Vagina (tissue), 2 donors: ENCODE measurements at regions not wholly inside any gene's neighbourhood (a gene's known extent, or its start where the extent isn't known, plus 50 kb on each side); places are given as distances from the start of the nearest gene placed in this dataset.

ENCODE experiments used
- DNase-seq, 2 donors: peaks; one replicate each; pipeline ENCODE4 v3.0.0-alpha.2; 2017; ENCODE audit errors: extremely low spot score in 2 of 2
- H3K27ac ChIP-seq: fragments of 200-600 bp; sonication (generic); one replicate; pipeline ENCODE4 v1.5.1; 2019
- H3K27me3 ChIP-seq: fragments of 200-600 bp; sonication (generic); one replicate; pipeline ENCODE4 v1.5.1; 2019
- H3K36me3 ChIP-seq, 2 donors: fragments of 200-600 bp; sonication (generic); one replicate each; pipeline ENCODE4 v1.5.1; 2017 to 2019
- H3K4me1 ChIP-seq: fragments of 200-600 bp; sonication (generic); one replicate; pipeline ENCODE4 v1.5.1; 2019
- H3K4me3 ChIP-seq, 2 donors: fragments of 200-600 bp; sonication (generic); 1 replicate in 1 of 2; 2 replicates in 1 of 2; pipeline ENCODE4 v1.5.1; 2016 to 2019
- H3K9me3 ChIP-seq: fragments of 200-600 bp; sonication (generic); one replicate; pipeline ENCODE4 v1.5.1; 2019
- POLR2A ChIP-seq, 2 donors: fragments of 450-650 bp; IDR thresholded peaks; one replicate each; pipeline ENCODE4 v1.6.1; 2017; ENCODE audit warnings: antibody characterized with exemption in 2 of 2, mild to moderate bottlenecking in 2 of 2, moderate library complexity in 2 of 2
- POLR2AphosphoS5 ChIP-seq, 2 donors: sonication (generic); formaldehyde crosslinking; IDR thresholded peaks; one replicate each; pipeline ENCODE4 v1.9.0; 2017; ENCODE audit warnings: antibody characterized with exemption in 2 of 2, mild to moderate bottlenecking in 2 of 2, low read depth in 1 of 2; ENCODE audit not compliant: insufficient read depth in 1 of 2
- intact Hi-C: fragments of 100-400 bp; cut with DNase I; formaldehyde crosslinking; loops from one replicate; pipeline ENCODE4 v1.15.1; 2023
- TF ChIP-seq, protein P1 (sequence below), 3 experiments: fragments of 450-650 bp in 2 of 3; fragments of 200-600 bp in 1 of 3; sonication (generic) in 1 of 3; IDR thresholded peaks; one replicate each; pipeline ENCODE4 v1.5.1; 2017 to 2019; ENCODE audit warnings: antibody characterized with exemption in 3 of 3, mild to moderate bottlenecking in 2 of 3, moderate library complexity in 2 of 3

DNA sequence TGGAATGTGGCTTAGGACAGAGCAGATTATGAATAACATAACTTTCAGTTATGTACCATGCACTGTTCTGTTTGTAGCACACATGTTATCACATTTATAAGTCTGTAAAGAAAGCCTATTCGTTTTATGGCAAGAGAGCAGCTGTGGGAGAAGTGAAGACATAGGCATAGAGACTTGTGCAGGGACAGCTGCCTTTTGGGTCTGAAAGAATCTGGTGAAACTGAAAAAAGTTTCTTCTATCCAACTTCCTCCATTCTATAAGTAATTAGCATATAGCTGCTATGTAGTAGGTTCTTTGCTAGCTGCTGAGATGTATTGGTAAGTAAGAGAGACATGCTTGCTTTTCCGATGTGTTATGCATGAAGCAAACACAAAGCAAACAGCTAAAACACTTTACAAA lies 1095.4 kb upstream of the CADM2 start:
- Histone ChIP-seq H3K4me1 (no peaks in the 10 kb centered on the region), H3K27me3 (no peaks in the 10 kb centered on the region), H3K36me3 (no peaks in the 10 kb centered on the region), H3K4me3 (no peak overlapping the region), H3K9me3 (no peaks in the 10 kb centered on the region), H3K27ac (no peak overlapping the region)
- TF ChIP-seq POLR2AphosphoS5 (IDR thresholded peaks at IDR 0.05; ENCODE audit: insufficient read depth in 1 of 2, low read depth in 1 of 2) (no peak), POLR2A (IDR thresholded peaks at IDR 0.05) (no peak)
- TF ChIP-seq, protein P1, sequence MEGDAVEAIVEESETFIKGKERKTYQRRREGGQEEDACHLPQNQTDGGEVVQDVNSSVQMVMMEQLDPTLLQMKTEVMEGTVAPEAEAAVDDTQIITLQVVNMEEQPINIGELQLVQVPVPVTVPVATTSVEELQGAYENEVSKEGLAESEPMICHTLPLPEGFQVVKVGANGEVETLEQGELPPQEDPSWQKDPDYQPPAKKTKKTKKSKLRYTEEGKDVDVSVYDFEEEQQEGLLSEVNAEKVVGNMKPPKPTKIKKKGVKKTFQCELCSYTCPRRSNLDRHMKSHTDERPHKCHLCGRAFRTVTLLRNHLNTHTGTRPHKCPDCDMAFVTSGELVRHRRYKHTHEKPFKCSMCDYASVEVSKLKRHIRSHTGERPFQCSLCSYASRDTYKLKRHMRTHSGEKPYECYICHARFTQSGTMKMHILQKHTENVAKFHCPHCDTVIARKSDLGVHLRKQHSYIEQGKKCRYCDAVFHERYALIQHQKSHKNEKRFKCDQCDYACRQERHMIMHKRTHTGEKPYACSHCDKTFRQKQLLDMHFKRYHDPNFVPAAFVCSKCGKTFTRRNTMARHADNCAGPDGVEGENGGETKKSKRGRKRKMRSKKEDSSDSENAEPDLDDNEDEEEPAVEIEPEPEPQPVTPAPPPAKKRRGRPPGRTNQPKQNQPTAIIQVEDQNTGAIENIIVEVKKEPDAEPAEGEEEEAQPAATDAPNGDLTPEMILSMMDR (IDR thresholded peaks at IDR 0.05) = no peak
- DNase-seq = no peak
- intact Hi-C loops = no loop called here

DNA sequence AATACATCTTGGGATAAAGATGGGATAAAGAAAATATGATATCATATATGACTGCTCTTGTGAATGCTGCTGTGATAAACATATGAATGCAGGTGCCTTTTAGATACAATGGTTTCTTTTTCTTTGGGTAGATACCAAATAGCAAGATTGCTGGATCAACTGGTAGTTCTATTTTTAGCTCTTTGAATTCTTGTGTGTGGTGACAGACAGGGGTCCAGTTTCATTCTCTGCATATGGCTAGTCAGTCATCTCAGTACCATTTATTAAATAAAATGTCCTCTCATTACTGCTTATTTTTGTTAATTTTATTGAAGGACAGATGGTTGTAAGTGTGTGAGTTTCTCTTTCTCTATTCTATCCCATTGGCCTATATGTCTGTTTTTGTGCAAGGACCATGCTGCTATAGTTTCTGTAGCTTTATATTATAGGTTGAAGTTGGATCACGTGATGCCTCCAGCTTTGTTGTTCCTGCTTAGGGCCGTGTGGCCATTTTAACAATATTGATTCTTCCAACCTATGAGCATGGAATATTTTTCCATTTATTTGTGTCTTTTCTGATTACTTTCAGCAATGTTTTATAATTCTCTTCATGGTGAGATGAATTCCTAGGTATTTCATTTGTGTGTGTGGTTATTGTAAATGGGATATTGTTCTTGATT lies 1089.8 kb upstream of the CADM2 start:
- no peaks in the 10 kb centered on the region for H3K4me1 ChIP-seq
- H3K36me3 ChIP-seq = no peaks in the 10 kb centered on the region
- no peak overlapping the region for H3K27ac ChIP-seq
- no peak for DNase-seq
- H3K9me3 ChIP-seq = no peaks in the 10 kb centered on the region
- H3K27me3 ChIP-seq = no peaks in the 10 kb centered on the region
- H3K4me3 ChIP-seq = no peak overlapping the region
- TF ChIP-seq, protein P1 (IDR thresholded peaks at IDR 0.05) = no peak
- TF ChIP-seq POLR2A (IDR thresholded peaks at IDR 0.05) (no peak), POLR2AphosphoS5 (IDR thresholded peaks at IDR 0.05; ENCODE audit: insufficient read depth in 1 of 2, low read depth in 1 of 2) (no peak)
- intact Hi-C loops = no loop called here

DNA sequence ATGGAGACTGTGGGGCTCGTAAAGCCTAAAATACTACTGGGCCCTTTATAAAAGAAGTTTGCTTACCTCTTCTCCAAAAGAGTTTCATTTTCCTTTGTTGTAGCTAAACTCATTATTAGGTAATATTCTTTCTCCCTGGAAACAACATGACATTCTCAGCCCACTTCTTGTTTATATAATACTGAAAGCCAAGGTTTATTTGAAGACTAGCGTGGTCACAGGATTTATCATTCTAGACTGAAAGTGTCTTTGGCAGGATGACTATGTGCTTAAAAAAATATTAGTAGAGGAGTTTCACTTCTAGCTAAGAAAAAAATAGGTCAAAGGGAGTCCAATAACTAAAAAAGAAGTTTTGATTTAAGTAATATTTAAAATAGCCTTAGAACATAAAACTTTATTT lies 1085.2 kb upstream of the CADM2 start:
- H3K9me3 ChIP-seq = no peaks in the 10 kb centered on the region
- no peaks in the 10 kb centered on the region for H3K36me3 ChIP-seq
- DNase-seq = no peak
- no peak overlapping the region for H3K27ac ChIP-seq
- no peak overlapping the region for H3K4me3 ChIP-seq
- intact Hi-C loops = no loop called here
- TF ChIP-seq, protein P1 (IDR thresholded peaks at IDR 0.05) = no peak
- no peak for TF ChIP-seq POLR2AphosphoS5 (IDR thresholded peaks at IDR 0.05; ENCODE audit: insufficient read depth in 1 of 2, low read depth in 1 of 2)
- no peak for TF ChIP-seq POLR2A (IDR thresholded peaks at IDR 0.05)
- no peaks in the 10 kb centered on the region for H3K4me1 ChIP-seq
- no peaks in the 10 kb centered on the region for H3K27me3 ChIP-seq

DNA sequence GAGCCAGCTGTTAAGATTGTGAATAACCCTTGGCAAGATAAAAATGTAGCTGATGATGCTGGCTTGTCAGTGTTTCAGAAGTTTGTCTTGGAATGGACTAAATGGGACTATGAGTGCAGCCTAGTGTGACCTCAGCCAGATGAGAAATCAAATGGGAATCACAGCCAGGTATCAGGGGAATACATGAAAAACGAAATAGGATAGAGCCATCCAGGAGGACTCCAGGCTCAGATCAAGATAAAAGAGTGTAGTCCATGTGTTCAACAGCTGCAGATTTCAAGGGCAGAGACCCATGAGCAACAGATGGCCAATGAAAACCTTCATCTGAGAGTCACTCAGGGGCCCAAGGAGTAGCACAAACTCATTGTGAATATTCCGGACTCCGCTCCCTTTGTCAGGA lies 1080.9 kb upstream of the CADM2 start:
- H3K27ac ChIP-seq = no peak overlapping the region
- no peaks in the 10 kb centered on the region for H3K36me3 ChIP-seq
- no peaks in the 10 kb centered on the region for H3K27me3 ChIP-seq
- H3K9me3 ChIP-seq = no peaks in the 10 kb centered on the region
- H3K4me1 ChIP-seq = no peaks in the 10 kb centered on the region
- DNase-seq = no peak
- TF ChIP-seq, protein P1 (IDR thresholded peaks at IDR 0.05) = no peak
- TF ChIP-seq POLR2AphosphoS5 (IDR thresholded peaks at IDR 0.05; ENCODE audit: insufficient read depth in 1 of 2, low read depth in 1 of 2) (no peak), POLR2A (IDR thresholded peaks at IDR 0.05) (no peak)
- H3K4me3 ChIP-seq = no peak overlapping the region
- intact Hi-C loops = no loop called here

DNA sequence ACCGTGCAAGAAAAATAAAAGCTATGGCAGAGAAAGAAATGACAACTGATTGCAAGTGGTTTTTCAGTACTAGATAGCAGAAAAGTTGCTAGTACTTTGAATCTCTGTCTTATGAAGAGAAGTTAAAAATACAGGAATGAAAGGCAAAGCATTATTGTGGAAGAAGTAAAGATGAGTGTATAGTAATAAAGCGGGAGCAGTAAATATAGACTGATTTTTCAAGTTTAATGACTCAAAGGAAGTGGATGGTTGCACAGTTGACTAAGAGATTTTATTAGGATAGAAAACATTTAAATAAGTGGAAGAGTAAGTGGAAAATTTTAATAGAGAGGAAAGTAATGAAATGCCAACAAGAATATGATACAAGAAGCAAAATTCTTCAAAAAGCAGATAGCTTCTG lies 1076.1 kb upstream of the CADM2 start:
- DNase-seq = no peak
- Histone ChIP-seq H3K36me3 (no peaks in the 10 kb centered on the region), H3K27me3 (no peaks in the 10 kb centered on the region), H3K9me3 (no peaks in the 10 kb centered on the region), H3K4me3 (no peak overlapping the region), H3K4me1 (no peaks in the 10 kb centered on the region), H3K27ac (no peak overlapping the region)
- intact Hi-C loops = no loop called here
- TF ChIP-seq, protein P1 (IDR thresholded peaks at IDR 0.05) = no peak
- TF ChIP-seq POLR2AphosphoS5 (IDR thresholded peaks at IDR 0.05; ENCODE audit: insufficient read depth in 1 of 2, low read depth in 1 of 2) = no peak
- TF ChIP-seq POLR2A (IDR thresholded peaks at IDR 0.05) = no peak
